ENCODE measurements at regions not wholly inside any gene's neighbourhood (a gene's known extent, or its start where the extent isn't known, plus 50 kb on each side); places are given as distances from the start of the nearest gene placed in this dataset.

DNA sequence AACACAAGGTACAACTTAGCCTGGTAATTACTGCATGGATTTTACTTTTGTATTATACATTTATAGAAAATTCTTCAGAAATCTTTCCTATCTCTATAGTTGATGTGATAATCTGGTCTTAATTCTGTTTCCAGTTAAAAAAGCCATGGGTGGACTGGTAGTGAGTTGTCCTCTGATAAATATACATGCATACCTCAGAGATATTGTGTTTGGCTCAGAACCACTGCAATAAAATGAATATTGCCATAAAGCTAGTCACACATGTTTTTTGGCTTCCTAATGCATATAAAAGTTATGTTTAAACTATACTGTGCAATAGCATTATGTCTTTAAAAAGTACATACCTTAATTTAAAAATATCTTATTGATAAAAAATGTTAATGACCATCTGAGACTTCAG is 708.6 kb upstream of the MARCKS start:
- no peak for DNase-seq (ENCODE audit: low read depth)

DNA sequence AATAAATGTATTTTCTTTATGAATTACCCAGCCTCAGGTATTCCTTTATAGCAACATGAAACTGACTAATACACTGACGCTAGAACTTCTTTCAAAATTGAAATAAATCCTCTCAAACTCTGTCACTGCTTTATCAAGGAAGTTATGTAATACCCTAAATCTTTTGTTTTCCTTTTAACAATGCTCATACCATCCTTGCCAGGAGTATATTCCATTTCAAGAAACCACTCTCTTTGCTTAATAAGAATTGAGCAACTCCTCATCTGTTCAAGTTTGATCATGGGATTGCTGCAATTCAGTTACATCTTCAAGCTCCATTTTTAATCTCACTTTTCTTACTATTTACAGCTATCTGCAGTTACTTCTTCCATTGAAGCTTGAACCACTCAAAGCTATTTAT is 707.6 kb upstream of the MARCKS start:
- no peak for DNase-seq (ENCODE audit: low read depth)

DNA sequence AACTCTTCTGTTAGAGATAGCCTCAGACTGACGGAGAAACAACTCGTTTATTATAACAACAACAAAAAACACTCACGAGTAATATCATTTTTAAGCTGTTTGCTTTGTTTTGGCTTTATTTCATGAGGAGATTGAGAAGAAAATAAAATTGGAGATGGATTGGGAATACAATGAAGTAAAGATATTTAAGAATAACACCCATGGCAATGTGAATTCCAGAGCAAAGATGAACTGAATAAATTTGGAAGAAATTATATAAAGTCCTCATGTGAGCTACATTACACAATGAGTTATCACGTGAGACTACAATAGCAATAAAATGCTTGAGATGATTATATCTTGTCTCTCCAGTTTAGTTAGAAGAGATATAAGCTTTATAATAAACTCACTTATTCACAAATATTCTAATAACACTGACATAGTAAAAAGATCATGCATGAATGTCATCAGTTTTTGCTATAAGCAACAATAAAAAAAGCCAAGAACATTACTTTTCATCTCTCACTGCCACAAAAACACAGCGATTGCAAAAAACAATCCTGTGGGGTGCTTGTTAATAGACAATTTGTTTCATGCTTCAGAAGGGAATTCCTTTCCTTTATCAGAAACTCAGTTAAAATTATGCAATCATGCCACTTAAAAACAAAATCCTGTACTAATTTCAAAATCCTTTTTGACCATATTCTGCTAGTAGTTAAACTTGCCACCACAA is 696.7 kb upstream of the MARCKS start:
- no peak for DNase-seq (ENCODE audit: low read depth)

DNA sequence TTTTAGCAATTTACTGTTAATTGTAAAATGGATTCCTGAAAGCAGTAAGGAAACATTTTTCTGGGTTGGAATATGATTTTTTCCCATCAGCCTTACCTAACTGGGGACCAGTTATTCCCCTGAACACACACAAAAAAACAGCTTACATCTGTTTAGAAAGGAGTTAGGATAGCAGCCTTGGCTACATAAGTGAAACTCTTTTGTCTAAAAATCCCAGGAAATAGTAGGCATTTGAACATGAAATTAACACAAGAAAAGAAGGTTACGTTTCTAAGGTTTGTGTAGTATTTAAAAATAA is 696.2 kb upstream of the MARCKS start:
- no peak for DNase-seq (ENCODE audit: low read depth)

DNA sequence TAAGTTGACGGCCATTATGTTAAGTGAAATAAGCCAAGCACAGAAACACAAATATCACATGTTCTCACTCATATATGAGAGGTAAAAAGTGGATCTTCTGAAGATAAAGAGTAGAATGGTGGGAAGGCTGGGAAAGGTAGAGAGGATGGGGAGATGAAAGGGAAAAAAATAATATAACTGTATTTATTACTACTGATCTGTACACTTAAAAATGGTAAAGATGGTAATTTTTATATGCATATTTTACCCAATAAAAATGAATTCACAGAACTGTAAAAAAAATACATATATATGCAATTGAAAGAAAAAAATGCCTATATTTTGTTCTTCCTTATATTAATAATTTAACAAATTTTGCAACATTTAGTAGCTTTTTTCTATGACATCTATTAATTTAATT is 694.4 kb upstream of the MARCKS start:
- DNase-seq (ENCODE audit: low read depth): no peak

DNA sequence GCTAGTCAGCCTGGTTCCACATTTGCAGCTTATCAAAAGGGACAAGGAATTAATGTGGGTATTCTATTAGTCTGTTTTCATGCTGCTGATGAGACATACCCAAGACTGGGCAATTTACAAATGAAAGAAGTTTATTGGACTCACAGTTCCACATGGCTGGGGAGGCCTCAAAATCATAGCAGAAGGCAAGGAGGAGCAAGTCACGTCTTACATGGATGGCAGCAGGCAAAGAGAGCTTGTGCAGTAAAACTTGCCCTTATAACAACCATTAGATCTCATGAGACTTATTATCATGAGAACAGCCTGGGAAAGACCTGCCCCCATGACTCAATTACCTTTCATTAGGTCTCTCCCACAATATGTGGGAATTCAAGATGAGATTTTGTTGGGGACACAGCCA is 689.1 kb upstream of the MARCKS start:
- no peak for DNase-seq (ENCODE audit: low read depth)

DNA sequence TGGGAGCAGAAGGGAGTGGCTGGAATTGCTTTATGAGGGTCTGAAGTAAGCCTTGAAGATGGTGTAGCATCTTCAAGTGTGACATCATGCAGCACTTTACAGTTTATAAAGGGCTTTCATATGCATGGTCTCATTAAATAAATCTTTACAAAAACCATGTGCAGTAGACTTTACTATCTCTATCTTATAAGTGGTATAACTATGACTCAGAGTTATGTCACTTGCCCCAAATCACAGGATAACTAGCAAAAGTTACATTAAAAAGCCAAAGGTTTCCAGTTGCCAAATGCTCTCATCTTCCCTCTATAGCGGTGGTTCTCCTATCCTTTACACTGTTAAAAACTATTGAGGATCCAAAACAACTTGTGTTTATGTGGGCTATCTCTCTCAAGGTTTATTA is 687.7 kb upstream of the MARCKS start:
- DNase-seq (ENCODE audit: low read depth): peak; percentile 19

DNA sequence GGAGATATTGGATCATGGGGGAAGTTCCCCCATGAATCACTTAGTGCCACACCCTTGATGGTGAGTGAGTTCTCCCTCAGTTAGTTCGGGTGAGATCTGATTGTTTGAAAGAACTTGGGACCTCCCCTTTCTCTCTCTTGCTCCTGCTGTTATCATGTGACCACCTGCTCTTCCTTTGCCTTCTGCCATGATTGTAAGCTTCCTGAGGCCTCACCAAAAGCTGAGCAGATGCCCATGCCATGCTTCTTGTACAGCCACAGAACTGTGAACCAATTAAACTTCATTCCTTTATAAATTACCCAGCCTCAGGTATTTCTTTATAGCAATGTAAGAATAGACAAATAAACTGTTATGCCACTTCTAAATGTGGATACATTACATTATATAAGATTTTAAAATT is 686.7 kb upstream of the MARCKS start:
- no peak for DNase-seq (ENCODE audit: low read depth)

DNA sequence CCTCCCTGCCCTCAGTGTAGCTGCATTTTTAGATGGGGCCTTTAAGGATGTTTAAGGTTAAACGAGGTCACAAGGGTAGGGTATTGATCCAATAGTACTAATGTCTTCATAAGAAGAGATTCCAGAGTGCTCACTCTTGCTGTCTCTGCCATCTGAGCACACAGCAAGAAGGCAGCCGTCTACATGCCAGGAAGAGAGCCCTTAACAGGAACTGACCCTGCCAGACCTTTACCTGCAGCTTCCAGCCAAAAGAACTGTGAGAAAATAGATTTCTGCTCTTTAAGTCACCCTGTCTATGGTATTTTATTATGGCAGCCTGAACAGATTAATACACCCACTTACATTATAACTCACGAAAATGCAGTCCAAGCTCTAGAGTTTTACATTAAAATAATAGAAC is 685.3 kb upstream of the MARCKS start:
- no peak for DNase-seq (ENCODE audit: low read depth)

DNA sequence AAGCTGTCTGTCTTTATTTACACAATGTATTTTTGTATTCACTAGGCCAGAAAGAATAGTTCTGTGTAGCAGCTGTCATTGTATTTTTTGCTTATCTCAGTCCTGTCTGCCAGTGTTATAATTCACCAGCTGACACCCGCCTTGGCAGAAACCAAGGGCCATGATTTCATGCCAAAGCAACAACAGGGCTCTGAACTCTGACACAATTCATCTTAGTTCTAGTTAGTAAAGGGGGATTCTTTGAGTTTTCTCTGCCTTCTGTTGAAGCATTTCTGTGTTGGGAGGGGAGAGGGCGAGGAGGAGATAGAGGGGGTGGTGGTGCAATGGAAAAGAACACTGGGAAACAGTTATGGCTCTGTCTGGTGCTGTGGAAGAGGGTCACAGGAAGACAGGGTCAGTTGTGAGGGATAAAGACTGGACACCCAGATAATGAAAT is 684.6 kb upstream of the MARCKS start:
- DNase-seq (ENCODE audit: low read depth): no peak

GRCh38 chr6:113178349-113178748 is 678.8 kb upstream of the MARCKS start:
- no peak for DNase-seq (ENCODE audit: low read depth)

DNA sequence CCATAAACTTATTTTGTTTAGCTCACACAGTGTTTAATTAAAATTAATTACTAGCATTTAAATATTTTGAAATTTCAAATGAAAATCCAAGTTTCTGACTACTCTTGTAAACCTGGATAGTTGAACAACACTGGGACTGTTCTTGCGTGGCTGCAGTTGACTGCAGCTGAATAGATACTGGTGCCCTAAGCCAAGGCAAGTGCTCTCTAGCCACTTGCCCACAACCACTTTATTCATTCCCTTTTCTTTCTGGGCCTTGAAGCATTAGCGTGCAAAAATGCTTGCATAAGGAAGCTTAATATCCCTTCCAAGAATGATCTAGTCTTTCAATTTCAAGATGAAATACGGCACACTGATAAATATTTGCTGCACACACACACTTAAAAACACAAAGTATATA is 676.0 kb upstream of the MARCKS start:
- DNase-seq (ENCODE audit: low read depth): no peak

DNA sequence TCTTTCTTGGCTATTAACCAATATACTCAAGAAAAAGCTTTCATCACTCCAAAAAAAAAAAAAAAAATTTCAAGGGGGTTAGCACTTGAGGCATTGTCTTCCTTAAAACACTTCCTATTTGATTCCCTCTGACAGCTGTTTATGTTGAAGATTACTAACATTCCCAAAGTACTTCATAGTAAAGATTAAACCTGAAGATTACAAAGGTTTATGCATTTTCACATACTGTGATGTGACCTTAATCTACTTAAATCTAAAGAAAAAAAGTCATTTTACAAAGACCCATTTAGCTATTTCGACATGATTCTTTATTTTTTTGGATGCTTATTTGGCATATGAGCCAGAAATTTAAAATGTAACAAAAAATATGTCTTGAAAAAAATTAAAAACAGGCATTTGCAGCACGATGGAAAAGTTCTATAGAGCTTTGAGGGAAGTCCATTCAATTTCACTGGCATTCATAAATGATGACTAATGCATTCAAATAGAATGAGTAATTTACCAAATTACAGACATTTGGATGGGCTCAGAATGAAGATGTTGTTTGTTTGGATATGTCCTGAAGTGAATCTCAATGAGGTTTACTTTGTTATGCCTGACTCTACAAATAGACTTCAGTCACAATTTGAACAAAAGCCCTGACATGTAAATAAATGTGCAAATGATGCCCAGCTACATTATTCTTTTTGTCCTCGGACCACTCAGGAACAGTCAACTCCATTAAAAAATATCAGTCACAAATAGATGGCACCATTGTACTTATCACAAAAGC is 674.6 kb upstream of the MARCKS start:
- peak; percentile 74 for DNase-seq (ENCODE audit: low read depth)

DNA sequence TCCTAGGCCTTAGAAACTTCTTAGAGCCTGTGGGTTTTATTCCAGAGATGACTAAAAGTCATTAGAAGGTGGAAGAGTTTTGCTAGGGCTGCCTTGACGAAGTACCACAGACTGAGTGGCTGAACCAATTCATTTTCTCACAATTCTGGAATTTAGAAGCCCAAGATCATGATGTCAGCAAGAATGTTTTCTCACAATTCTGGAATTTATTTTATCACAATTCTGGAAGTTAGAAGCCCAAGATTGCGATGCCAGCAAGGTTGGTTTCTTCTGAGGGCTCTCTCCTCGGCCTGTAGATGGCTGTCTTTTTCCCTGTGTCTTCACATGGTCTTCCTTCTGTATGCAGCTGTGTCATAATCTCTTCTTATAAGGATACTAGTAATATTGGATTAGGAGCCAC is 672.9 kb upstream of the MARCKS start:
- DNase-seq (ENCODE audit: low read depth): peak; percentile 83

GRCh38 chr6:113184736-113185135 is 672.4 kb upstream of the MARCKS start:
- DNase-seq (ENCODE audit: low read depth): no peak

DNA sequence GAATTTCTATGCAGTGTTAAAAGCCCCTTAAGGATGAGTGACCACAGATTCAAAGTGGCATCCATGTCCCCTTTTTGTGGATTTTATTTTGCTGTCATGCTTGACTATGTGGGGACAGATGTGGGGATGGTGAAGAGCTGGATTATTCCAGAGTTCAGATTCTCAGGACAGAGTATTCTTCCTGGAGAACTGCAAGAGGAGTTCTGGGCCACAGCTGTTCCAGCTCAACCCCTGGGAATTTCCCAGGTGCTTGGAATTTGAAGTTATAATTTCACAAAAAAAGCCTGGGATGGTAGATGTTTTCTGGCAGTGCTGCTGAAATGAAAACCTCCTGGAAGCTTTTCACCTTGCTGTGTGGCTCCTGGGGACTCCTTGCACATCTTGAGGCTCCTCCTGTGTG is 671.8 kb upstream of the MARCKS start:
- DNase-seq (ENCODE audit: low read depth): no peak

- DNase-seq (ENCODE audit: low read depth): no peak
These were observed 669.5 kb upstream of the MARCKS start for GRCh38 chr6:113187661-113188060.

GRCh38 chr6:113188962-113189361 is 668.2 kb upstream of the MARCKS start:
- no peak for DNase-seq (ENCODE audit: low read depth)

- no peak for DNase-seq (ENCODE audit: low read depth)
These were observed 667.0 kb upstream of the MARCKS start for GRCh38 chr6:113190170-113190569.

DNA sequence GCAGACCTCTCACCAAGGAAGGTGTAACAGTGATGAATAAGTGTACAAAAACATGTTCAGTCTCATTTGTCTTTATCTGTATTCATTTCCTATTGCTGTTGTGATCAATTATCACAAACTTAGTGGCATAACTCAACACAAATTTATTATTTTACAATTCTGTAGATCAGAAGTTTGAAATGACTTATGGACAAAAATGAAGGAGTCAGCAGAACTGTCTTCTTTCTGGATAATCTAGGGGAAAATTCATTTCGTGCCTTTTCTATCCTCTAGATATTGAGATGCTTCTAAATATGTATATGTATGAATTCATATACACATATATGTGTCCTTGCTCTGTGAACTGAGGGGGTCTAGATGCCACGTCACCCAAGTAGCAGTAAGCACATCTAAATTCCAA is 663.1 kb upstream of the MARCKS start:
- DNase-seq (ENCODE audit: low read depth): no peak

DNA sequence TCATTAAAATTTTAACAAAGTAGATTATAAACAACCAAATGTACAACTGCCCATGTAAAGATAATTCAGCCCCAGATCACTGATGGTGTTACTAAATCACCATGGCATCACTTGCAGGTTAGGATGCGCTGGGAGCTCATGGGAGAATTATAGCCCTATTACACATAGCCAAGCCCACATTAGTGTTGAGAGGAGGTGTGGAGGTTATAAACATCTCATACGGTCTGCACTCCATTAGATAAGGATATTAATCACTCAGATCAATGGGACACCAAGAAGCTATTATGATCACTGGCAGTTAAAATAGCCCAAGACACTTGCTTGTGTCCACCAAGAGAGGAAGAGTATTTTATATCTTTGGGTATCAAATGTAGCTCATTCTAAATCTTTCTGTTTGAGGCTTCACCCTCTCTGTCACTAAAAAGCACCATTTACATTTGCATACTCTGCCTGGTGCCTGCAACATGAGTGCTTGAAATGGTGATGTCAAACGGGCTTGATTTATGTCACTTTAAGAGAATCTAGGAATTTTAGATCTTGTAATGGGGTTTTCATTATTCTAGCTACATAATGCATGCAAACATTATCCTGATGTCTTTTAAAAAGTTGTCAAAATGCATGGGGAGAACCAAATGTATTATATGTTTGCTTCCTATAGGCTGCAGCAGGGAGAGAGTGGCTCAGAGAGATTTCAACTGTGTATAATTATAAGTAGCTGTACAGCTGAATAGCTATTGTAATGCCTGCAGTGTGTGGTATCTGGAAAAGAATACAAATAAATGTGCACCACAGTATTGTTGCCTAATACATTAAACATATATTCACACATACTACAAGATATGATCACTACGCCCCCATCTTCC is 654.1 kb upstream of the MARCKS start:
- DNase-seq (ENCODE audit: low read depth): no peak

DNA sequence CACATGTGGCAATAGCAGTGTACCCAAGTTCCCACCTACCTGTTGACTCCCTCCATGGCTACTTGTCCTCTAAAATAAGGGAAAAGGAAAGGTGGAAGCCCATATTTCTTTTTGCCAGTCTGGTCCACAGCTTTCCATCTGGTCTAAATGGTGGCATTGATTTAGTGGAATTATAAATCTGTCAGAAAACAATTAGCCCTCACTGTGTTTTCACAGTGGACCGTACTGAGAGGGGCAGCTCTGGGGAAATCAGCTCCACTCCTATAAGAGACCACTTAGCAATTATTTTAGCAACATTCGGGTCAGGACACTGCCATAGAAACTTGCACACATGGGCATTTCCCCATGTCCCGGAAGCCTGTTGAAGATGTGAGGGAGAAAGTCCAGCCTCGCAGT is 653.4 kb upstream of the MARCKS start:
- DNase-seq (ENCODE audit: low read depth): no peak

DNA sequence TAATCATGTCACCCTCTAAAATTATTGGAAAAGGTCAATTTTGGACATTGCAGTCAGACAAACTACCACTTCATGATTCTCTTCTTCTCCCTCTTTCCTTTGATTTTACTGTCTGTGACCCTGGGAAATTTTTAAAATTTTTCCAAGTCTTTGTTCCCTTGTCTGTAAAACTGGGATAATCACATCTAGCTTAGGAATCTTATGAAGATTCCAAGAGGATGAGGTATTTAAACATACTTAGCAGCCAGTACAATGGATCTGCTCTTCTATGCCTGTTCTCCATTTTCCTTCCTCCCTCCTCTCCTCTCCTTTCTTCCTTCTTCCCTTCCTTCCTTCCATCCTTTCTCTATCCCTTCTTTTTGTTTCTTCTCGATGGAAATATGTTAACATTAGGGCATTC is 651.6 kb upstream of the MARCKS start:
- DNase-seq (ENCODE audit: low read depth): no peak

All from HS-5 (cell line).